NT2/D1 (cell line): ENCODE measurements at regions not wholly inside any gene's neighbourhood (a gene's known extent, or its start where the extent isn't known, plus 50 kb on each side); places are given as distances from the start of the nearest gene placed in this dataset.

Experiments
- SUZ12 ChIP-seq: IDR thresholded peaks from 2 replicates; pipeline ENCODE4 v1.6.1; 2011; ENCODE audit not compliant: insufficient read length, insufficient read depth; ENCODE audit errors: extremely low read depth
- YY1 ChIP-seq: IDR thresholded peaks from 2 replicates; pipeline ENCODE4 v1.6.1; 2011; ENCODE audit not compliant: insufficient read length, insufficient read depth
- ZNF274 ChIP-seq: IDR thresholded peaks from 2 replicates; pipeline ENCODE4 v1.6.1; 2011; ENCODE audit warnings: mild to moderate bottlenecking, low read depth, low read length

DNA sequence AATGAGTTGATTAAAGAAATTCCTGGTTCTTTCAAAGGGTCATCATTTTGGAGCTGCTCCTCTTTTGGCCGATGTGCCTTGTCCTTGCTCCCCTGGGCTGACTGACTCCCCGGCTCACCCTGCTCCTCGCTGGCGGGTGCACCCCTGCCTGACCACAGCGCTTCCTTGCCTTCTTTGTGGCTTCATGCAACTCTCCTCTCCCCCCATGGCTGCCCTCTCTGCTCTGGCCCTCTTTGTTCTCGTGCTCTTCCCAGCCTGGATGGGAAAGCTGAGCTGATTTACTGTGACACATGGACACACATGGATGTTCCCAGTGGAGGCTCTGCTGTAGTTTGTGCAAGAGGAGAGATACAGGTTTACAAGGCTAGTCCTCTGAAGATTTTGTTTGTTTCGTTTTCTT lies 234.6 kb downstream of the HAUS1 start:
- TF ChIP-seq YY1 (no peak), SUZ12 (no peak), ZNF274 (no peak)
